NB4 (cell line): ENCODE measurements at regions not wholly inside any gene's neighbourhood (a gene's known extent, or its start where the extent isn't known, plus 50 kb on each side); places are given as distances from the start of the nearest gene placed in this dataset.

ENCODE experiments used
- DNase-seq: peaks from one replicate; pipeline ENCODE4 v3.0.0; 2010; ENCODE audit warnings: low read depth
- H3K4me3 ChIP-seq: one replicate; pipeline ENCODE4 v1.5.1; 2011; ENCODE audit warnings: mild to moderate bottlenecking, low read depth, low read length, moderate library complexity
- MYC ChIP-seq: IDR thresholded peaks from 2 replicates; pipeline ENCODE4 v1.6.1; 2011; ENCODE audit warnings: low read depth, low read length
- POLR2A ChIP-seq: IDR thresholded peaks from 2 replicates; pipeline ENCODE4 v1.6.1; 2011; ENCODE audit warnings: mild to moderate bottlenecking; ENCODE audit not compliant: insufficient read length; ENCODE audit errors: extremely low read depth
- TF ChIP-seq, protein P1 (sequence below): IDR thresholded peaks from 2 replicates; pipeline ENCODE4 v1.6.1; 2011; ENCODE audit warnings: low read depth, low read length
- TF ChIP-seq, protein P2 (sequence below): IDR thresholded peaks from one replicate; pipeline ENCODE4 v1.5.1; 2012; ENCODE audit warnings: low read depth, low read length

DNA sequence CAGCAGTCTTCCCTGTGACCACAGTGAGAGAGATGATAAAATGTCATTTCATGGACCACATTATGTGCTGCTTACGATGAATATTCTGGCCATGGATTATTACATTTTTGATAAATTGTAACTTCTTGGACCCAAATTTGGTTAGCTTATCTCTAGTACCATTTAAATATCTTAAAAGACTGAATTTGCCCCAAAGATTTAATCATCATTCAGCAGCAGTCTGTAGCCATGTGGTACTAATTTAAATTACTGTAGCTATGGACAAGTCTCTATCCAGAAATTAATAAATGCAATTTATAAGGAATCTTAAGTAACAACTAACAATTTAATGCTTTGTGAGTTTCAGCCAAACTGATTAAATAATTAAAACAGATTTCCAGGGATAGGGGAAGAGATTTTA lies 644.9 kb upstream of the FANCL start:
- H3K4me3 ChIP-seq = no peak overlapping the region
- no peak for DNase-seq
- TF ChIP-seq, protein P1, sequence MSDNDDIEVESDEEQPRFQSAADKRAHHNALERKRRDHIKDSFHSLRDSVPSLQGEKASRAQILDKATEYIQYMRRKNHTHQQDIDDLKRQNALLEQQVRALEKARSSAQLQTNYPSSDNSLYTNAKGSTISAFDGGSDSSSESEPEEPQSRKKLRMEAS = no peak
- TF ChIP-seq, protein P2, sequence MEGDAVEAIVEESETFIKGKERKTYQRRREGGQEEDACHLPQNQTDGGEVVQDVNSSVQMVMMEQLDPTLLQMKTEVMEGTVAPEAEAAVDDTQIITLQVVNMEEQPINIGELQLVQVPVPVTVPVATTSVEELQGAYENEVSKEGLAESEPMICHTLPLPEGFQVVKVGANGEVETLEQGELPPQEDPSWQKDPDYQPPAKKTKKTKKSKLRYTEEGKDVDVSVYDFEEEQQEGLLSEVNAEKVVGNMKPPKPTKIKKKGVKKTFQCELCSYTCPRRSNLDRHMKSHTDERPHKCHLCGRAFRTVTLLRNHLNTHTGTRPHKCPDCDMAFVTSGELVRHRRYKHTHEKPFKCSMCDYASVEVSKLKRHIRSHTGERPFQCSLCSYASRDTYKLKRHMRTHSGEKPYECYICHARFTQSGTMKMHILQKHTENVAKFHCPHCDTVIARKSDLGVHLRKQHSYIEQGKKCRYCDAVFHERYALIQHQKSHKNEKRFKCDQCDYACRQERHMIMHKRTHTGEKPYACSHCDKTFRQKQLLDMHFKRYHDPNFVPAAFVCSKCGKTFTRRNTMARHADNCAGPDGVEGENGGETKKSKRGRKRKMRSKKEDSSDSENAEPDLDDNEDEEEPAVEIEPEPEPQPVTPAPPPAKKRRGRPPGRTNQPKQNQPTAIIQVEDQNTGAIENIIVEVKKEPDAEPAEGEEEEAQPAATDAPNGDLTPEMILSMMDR = no peak
- no peak for TF ChIP-seq POLR2A
- no peak for TF ChIP-seq MYC

DNA sequence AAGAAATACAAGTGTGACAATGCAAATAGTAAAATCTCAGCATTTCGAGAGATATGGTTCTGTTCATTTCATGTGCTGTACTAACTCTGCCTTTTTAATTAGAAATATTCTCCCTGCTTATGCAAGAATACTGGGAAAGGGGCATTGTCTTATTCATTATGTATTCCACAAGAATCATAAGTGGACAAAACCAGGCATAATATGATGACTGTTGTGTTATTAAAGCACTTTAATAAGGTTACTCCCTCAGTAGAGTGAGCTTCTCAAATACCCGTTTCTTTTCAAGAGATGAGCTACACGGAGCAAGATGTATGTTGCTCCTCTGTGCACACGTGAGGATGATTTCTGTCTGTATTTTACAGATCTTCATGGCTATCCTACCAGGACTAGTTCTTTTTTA lies 638.7 kb upstream of the FANCL start:
- no peak overlapping the region for H3K4me3 ChIP-seq
- no peak for DNase-seq
- TF ChIP-seq MYC (no peak), POLR2A (no peak)
- TF ChIP-seq, protein P2 = no peak
- TF ChIP-seq, protein P1 = no peak

DNA sequence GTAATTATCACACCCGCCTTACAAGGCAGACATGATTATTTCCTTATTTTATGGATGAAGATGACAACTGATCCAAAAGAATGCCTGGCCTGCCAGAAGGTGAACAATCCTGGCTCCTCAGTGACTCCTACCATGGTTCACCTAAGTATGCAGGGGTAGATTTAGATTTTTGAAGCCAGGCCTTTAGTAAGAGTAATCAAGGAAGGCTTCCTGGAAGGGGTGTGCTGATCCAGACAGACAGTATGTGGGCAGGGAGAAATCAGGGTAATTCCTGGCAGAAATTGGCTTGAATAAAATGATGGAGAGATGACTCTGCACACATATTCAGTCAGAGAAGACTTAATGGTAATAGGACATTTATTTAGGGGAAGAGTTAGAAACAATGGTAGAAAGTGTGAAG lies 637.7 kb upstream of the FANCL start:
- DNase-seq = no peak
- TF ChIP-seq POLR2A (no peak), MYC (no peak)
- TF ChIP-seq, protein P2 = no peak
- TF ChIP-seq, protein P1 = no peak
- no peak overlapping the region for H3K4me3 ChIP-seq

DNA sequence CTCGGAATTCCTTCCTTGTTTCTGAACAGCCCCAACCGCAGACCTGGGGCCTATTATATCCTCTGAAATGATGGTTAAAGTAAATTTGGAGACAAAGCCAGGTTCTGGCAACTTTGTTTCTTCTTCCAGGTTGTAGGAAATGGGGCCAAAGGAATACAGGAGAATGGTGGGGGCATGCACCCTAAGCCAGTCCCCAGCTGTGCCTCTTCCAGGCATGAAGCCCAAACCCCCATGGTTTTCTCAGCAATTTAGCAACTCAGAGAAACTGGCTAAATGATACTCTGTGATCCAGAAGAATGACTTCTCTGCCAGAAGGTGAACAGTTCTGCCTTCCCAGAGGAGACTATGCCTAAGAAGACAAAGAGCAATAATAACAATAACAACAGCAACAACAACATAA lies 635.0 kb upstream of the FANCL start:
- no peak for DNase-seq
- no peak overlapping the region for H3K4me3 ChIP-seq
- TF ChIP-seq POLR2A = no peak
- TF ChIP-seq, protein P2 = no peak
- TF ChIP-seq, protein P1 = no peak
- TF ChIP-seq MYC = no peak

DNA sequence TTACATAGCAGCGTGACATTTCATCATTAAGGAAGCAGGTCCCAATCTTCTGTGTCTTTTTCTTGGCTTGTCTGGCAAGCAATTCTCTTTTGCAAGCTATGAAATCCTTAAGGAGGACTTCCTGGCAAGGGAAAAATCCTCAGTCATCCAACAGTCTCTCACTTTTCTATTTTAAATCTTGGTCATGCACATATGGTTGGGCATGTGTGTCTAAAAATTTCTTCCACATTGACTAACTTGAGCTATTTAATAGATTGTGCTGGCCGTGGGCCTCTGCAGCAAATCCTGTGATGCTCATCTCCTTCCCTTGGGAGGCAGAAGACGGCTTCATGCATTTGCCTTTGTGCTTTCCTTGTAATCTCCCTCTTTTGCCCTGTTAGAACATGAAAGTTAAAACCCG lies 634.3 kb upstream of the FANCL start:
- TF ChIP-seq MYC (no peak), POLR2A (no peak)
- TF ChIP-seq, protein P1 = no peak
- TF ChIP-seq, protein P2 = no peak
- no peak for DNase-seq
- H3K4me3 ChIP-seq = no peak overlapping the region

GRCh38 chr2:58871469-58872142 lies 630.5 kb upstream of the FANCL start:
- no peak for DNase-seq
- TF ChIP-seq, protein P1 = no peak
- no peak for TF ChIP-seq MYC
- TF ChIP-seq, protein P2 = no peak
- TF ChIP-seq POLR2A = no peak
- H3K4me3 ChIP-seq = no peak overlapping the region
